ENCODE measurements at regions not wholly inside any gene's neighbourhood (a gene's known extent, or its start where the extent isn't known, plus 50 kb on each side); places are given as distances from the start of the nearest gene placed in this dataset.

GRCh38 chr5:168048486-168048885 lies 243.0 kb upstream of the WWC1 start (continued):
- TF ChIP-seq CUX1 (IDR thresholded peaks at IDR 0.05; ENCODE audit: insufficient replicate concordance, low read depth, low read length) (no peak), RFX5 (IDR thresholded peaks at IDR 0.05; ENCODE audit: low read depth, low read length) (no peak), CHD4 (IDR thresholded peaks at IDR 0.05) (no peak), NBN (IDR thresholded peaks at IDR 0.05) (no peak), ELK1 (IDR thresholded peaks at IDR 0.05; ENCODE audit: low read depth, low read length) (no peak), CREB1 (IDR thresholded peaks at IDR 0.05; ENCODE audit: low read depth) (no peak), GABPA (IDR thresholded peaks at IDR 0.05; ENCODE audit: low read depth) (no peak), ZBTB33 (IDR thresholded peaks at IDR 0.05) (no peak), RAD21 (IDR thresholded peaks at IDR 0.05; ENCODE audit: insufficient read depth, low read depth, low read length) (no peak), ZNF384 (IDR thresholded peaks at IDR 0.05; ENCODE audit: borderline replicate concordance, low read depth, low read length) (no peak), NR2C1 (IDR thresholded peaks at IDR 0.05) (no peak)

All from GM12878 (cell line).